Lower lobe of right lung (tissue), 2 donors: ENCODE measurements at regions not wholly inside any gene's neighbourhood (a gene's known extent, or its start where the extent isn't known, plus 50 kb on each side); places are given as distances from the start of the nearest gene placed in this dataset.

Experiments
- ATAC-seq, 2 donors: fragments of 200-7000 bp; cut with Tn5 transposase; one replicate each; pipeline ENCODE4 v1.9.1; 2020 to 2022; ENCODE audit warnings: mild to moderate bottlenecking in 2 of 2, moderate library complexity in 2 of 2
- DNase-seq: peaks from one replicate; pipeline ENCODE4 v3.0.0-alpha.2; 2020
- H3K27ac ChIP-seq: fragments of 200-600 bp; one replicate; pipeline ENCODE4 v1.8.0; 2022
- H3K27me3 ChIP-seq: fragments of 200-600 bp; one replicate; pipeline ENCODE4 v1.8.0; 2022; ENCODE audit warnings: low read depth
- H3K36me3 ChIP-seq: fragments of 200-600 bp; one replicate; pipeline ENCODE4 v1.8.0; 2022; ENCODE audit warnings: mild to moderate bottlenecking
- H3K4me1 ChIP-seq: fragments of 200-600 bp; one replicate; pipeline ENCODE4 v1.8.0; 2022
- H3K4me3 ChIP-seq: fragments of 200-600 bp; one replicate; pipeline ENCODE4 v1.8.0; 2022; ENCODE audit warnings: mild to moderate bottlenecking
- H3K9me3 ChIP-seq: fragments of 200-600 bp; one replicate; pipeline ENCODE4 v1.8.0; 2022
- intact Hi-C: fragments of 100-400 bp; cut with DNase I; formaldehyde crosslinking; loops from one replicate; pipeline ENCODE4 v1.11.0; 2022
- TF ChIP-seq, protein P1 (sequence below): fragments of 200-600 bp; IDR thresholded peaks from one replicate; pipeline ENCODE4 v1.8.0; 2022; ENCODE audit warnings: antibody characterized with exemption, mild to moderate bottlenecking
- donor health status: DM: no; HTN: yes; CAD: no; lungs with severe emphysema.

GRCh38 chr12:11596141-11596540 lies 53.3 kb upstream of the ETV6 start:
- H3K4me3 ChIP-seq, result no peak overlapping the region

GRCh38 chr12:11598900-11599299 lies 50.6 kb upstream of the ETV6 start:
- Histone ChIP-seq H3K9me3 (no peaks in the 10 kb centered on the region), H3K4me3 (no peak overlapping the region), H3K27me3 (no peaks in the 10 kb centered on the region), H3K27ac (no peak overlapping the region), H3K4me1 (peaks cover 4% of the 10 kb centered on the region), H3K36me3 (no peaks in the 10 kb centered on the region)
- ATAC-seq, result no peak
- intact Hi-C loops, result no loop called here
- TF ChIP-seq, protein P1, sequence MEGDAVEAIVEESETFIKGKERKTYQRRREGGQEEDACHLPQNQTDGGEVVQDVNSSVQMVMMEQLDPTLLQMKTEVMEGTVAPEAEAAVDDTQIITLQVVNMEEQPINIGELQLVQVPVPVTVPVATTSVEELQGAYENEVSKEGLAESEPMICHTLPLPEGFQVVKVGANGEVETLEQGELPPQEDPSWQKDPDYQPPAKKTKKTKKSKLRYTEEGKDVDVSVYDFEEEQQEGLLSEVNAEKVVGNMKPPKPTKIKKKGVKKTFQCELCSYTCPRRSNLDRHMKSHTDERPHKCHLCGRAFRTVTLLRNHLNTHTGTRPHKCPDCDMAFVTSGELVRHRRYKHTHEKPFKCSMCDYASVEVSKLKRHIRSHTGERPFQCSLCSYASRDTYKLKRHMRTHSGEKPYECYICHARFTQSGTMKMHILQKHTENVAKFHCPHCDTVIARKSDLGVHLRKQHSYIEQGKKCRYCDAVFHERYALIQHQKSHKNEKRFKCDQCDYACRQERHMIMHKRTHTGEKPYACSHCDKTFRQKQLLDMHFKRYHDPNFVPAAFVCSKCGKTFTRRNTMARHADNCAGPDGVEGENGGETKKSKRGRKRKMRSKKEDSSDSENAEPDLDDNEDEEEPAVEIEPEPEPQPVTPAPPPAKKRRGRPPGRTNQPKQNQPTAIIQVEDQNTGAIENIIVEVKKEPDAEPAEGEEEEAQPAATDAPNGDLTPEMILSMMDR, result no peak
- DNase-seq, result no peak

More at GRCh38 chr12:11596141-11596540, 53.3 kb upstream of the ETV6 start:
- Histone ChIP-seq H3K9me3 (no peaks in the 10 kb centered on the region), H3K36me3 (no peaks in the 10 kb centered on the region), H3K27me3 (no peaks in the 10 kb centered on the region), H3K27ac (no peak overlapping the region), H3K4me1 (no peaks in the 10 kb centered on the region)
- no peak for DNase-seq
- ATAC-seq, result no peak
- intact Hi-C loops, result no loop called here
- TF ChIP-seq, protein P1, result no peak
